HG02798 (cell line): ENCODE measurements at regions not wholly inside any gene's neighbourhood (a gene's known extent, or its start where the extent isn't known, plus 50 kb on each side); places are given as distances from the start of the nearest gene placed in this dataset.

Experiments
- ATAC-seq: cut with Tn5 transposase; IDR thresholded peaks from one replicate; pipeline ENCODE4 v1.9.1; 2021; ENCODE audit warnings: mild to moderate bottlenecking; ENCODE audit not compliant: unreplicated experiment, poor library complexity

DNA sequence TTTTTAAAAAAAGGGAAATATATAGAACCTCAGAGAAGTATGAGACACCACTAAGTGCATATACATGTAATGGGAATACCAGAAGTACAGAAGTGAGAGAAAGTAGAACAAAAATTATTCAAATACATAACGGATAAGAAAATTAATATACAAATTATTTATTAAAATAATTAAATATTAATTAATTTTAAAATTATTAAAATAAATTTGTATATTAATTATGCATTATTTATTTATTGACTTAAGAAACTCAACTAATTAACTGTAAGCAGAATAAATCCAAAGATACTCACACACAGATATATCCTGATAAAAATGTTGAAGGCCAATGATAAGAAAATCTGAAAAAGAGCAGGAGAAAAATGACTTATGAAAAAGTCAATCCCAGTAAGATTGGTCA, 1333.5 kb upstream of the CELF2 start:
- ATAC-seq, result no peak

DNA sequence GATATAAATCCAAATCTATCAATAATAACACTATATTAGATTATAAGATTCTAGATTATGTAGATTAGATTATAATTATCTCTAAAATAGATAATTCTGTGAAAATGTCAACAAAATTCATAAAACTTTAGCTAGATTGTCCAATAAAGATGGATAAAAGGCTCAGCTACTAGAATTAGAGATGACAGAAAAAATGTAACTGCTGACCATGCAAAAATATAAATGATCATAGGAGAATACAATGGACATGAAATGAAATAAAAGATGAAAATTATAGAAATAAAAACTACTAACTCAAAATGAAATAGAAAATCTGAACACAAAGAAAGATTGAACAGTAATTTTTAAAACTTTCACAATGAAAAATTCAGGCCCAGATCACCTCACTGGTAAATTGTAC, 1332.1 kb upstream of the CELF2 start:
- no peak for ATAC-seq

GRCh38 chr10:9688711-9689110, 1329.0 kb upstream of the CELF2 start:
- ATAC-seq, result no peak

DNA sequence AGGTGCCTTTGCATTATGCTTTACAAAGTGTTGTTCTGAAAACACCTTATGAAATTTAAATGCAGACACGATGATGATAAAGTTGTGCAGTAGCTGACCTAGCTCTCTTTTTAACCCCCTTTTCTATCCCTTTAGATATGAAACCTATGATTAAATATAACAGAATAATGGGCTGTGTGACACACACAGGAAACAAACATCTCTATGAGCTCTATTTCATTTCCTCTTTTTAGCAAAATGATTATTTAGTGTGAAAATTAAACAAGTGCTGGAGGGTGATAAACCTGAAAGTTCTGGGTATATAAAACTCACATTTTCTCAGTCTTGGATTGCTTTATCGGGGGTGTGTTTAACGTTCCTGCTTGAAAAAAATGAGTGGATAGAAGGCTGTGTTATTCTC, 1310.5 kb upstream of the CELF2 start:
- no peak for ATAC-seq

GRCh38 chr10:9709849-9710248, 1307.8 kb upstream of the CELF2 start:
- ATAC-seq, result no peak

DNA sequence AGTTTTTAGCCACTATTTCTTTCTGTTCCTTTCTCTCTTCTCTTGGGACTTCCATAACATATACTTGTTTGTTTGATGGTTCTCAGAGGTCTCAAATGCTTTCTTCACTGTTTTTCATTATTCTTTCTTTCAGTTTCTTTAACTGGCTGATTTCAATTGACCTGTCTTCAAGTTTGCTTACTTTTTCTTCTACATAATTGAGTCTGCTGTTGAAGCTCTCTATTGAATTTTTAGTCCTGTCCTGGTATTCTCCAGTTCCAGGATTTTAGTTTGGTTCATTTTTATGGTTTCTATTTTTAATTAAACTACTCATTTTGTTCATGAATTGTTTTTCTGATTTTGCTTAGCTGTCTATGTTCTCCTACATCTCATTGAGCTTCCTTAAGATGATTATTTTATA, 1305.3 kb upstream of the CELF2 start:
- no peak for ATAC-seq

GRCh38 chr10:9719246-9719645, 1298.4 kb upstream of the CELF2 start:
- no peak for ATAC-seq

GRCh38 chr10:9733766-9734165, 1283.9 kb upstream of the CELF2 start:
- ATAC-seq, result no peak

DNA sequence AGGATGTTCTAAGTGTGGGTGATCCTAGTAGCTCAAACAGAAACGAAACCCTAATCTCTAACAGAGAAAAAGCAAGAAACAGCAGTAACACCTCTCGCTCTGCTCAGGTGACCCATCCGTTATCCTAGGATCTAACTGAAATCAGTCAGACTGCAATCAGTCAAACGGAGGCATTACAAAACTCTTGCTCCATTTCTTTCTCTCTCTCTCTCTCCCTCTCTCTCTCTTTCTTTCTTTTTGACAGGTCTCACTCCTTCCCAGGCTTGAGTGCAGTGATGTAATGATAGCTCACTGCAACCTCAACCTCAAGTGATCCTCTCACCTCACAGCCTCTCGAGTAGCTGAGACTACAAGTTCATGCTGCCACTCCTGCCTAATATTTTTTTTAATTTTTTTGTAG, 1283.5 kb upstream of the CELF2 start:
- no peak for ATAC-seq

DNA sequence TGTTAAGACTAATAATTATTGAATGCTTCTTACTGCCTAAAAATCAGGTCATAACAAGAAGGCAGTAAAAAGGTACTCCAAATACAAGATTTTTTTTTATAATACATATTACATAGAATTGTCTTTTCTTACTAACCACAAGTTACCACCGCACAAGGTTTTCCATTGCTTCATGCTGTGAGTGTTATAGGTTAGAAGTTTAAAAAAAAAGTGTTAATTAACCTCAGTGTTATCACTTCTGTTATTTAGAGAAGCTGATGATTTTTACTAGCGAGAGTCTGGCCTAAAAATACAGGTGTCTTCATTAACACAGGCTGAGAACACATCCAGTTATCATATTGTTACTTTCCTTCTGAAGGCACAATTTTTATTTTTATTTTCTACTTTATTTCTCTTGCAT, 1281.9 kb upstream of the CELF2 start:
- ATAC-seq, result no peak

DNA sequence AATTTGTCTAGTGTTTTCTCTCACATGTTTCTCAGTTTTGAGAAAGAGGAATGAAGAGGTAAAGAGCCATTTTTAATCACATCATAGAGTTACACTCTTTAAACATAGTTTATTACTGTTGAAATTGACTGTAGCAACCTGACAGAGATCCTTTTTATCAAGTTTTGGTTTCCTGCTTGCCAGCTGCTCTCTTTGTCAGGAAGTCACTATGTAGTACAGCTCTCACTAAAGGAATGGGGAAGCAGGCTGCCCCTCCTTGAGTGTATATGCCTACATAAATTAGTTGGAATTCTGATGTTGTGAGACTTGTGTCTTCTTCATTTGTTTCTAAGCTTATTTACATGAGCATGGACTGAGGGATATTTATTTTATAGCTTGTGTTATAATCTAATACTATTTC, 1274.0 kb upstream of the CELF2 start:
- no peak for ATAC-seq

- no peak for ATAC-seq
Observed at GRCh38 chr10:9745158-9745557, 1272.5 kb upstream of the CELF2 start.

GRCh38 chr10:9757176-9757575, 1260.5 kb upstream of the CELF2 start:
- no peak for ATAC-seq

GRCh38 chr10:9759596-9759995, 1258.1 kb upstream of the CELF2 start:
- ATAC-seq, result no peak

DNA sequence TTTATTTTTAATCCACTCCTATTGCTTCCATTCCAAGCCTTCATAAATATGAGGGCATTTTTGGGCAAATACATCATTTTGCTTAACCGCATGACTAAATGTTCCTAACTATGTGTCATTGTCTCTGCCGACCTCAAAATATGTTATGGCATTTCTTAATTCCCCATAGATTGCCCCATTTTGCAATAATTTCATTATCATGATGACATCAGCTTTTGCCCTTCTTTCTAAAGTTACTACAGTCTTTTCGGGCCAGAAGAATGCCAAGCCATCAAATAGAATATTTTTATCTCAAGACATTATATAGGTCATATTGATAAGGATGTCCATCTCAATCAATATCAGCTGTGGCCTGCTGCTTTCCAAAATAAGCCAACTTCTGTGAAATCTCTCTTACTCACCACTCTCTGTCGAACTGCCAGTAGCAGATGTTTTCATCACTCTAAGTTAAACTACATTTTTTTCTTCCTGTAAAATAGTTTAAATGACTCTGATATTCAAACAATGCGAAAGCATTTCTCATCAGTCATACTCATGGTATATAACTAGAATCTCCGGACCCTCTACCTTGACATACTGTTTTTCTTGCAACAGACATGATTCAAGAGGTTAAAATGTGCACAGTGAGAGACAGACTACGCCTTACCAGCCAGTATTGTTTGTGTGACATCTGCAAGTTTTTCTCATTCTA, 1254.6 kb upstream of the CELF2 start:
- ATAC-seq, result no peak

- no peak for ATAC-seq
Observed at GRCh38 chr10:9766762-9767161, 1250.9 kb upstream of the CELF2 start.

- ATAC-seq, result no peak
Observed at GRCh38 chr10:9781666-9782065, 1236.0 kb upstream of the CELF2 start.

GRCh38 chr10:9786101-9786500, 1231.6 kb upstream of the CELF2 start:
- no peak for ATAC-seq

GRCh38 chr10:9786576-9786975, 1231.1 kb upstream of the CELF2 start:
- no peak for ATAC-seq

DNA sequence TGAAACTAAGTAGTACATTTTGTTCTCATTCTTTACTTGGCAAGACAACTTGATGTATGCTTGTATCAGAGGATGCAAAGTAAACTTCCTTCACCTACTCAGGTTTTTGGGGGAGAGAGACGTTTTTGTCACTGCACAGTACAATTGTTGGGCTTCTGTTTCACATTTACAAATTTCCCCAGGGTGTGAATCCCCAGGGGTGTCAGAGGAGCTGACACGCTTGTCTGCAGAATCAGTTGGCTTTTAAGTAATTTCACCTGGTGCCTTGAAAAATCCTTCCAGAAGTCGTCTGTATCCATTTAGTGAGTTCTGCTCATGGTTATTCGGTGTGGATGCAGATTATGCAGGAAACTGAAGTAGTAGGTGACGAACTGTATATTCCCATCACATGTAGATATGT, 1227.7 kb upstream of the CELF2 start:
- no peak for ATAC-seq

GRCh38 chr10:9792181-9792580, 1225.5 kb upstream of the CELF2 start:
- no peak for ATAC-seq

DNA sequence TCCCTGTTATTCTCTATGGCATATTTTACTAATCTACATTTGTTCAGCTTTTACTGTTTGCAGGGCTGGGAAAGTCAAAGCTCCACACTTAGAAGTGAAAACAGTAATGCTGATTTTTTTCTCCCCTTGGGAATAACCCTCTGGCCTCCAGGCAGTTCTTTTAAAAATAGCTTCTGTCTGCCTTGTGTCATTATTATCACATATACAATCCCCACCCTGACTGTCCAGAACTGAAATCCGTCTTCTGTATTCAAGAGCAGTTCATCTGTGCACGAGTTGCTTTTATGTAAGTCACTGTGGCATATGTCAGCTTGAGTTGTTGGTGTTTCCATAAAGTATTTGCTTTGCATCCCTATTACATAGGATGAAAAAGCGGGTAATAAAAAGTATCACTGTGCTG, 1221.1 kb upstream of the CELF2 start:
- ATAC-seq, result no peak

GRCh38 chr10:9800011-9800410, 1217.7 kb upstream of the CELF2 start:
- no peak for ATAC-seq
